Body of pancreas (tissue), 4 donors: ENCODE measurements at regions not wholly inside any gene's neighbourhood (a gene's known extent, or its start where the extent isn't known, plus 50 kb on each side); places are given as distances from the start of the nearest gene placed in this dataset.

Source experiments
- ATAC-seq: fragments of 150-250 bp; one replicate; pipeline ENCODE4 v1.9.1; 2016
- DNase-seq, 4 donors: peaks; one replicate each; pipeline ENCODE4 v3.0.0-alpha.2; 2019
- H3K27ac ChIP-seq, 4 donors: fragments of 200-600 bp; sonication (generic); 1 replicate in 3 of 4; 2 replicates in 1 of 4; pipeline versions ENCODE4 v1.5.1 to v1.6.1; 2016 to 2019; ENCODE audit warnings: mild to moderate bottlenecking in 1 of 4, mixed read lengths in 1 of 4, moderate library complexity in 1 of 4
- H3K27me3 ChIP-seq, 2 donors: fragments of 200-600 bp; sonication (generic); one replicate each; pipeline ENCODE4 v1.6.0; 2016; ENCODE audit warnings: mild to moderate bottlenecking in 1 of 2
- H3K36me3 ChIP-seq, 2 donors: fragments of 200-600 bp; sonication (generic); replicated peaks in 1 of 2; 2 replicates each; pipeline ENCODE4 v1.5.1; 2016; ENCODE audit warnings: low read depth in 2 of 2; ENCODE audit not compliant: insufficient read depth in 1 of 2
- H3K4me1 ChIP-seq: fragments of 200-600 bp; sonication (generic); one replicate; pipeline ENCODE4 v1.6.0; 2016
- H3K4me3 ChIP-seq, 2 donors: fragments of 200-600 bp; sonication (generic); 1 replicate in 1 of 2; 2 replicates in 1 of 2; pipeline ENCODE4 v1.5.1; 2016 to 2019
- H3K9me3 ChIP-seq, 3 donors: fragments of 200-600 bp; sonication (generic); 1 replicate in 2 of 3; 2 replicates in 1 of 3; pipeline ENCODE4 v1.5.1; 2016
- POLR2A ChIP-seq, 3 donors: fragments of 450-650 bp; IDR thresholded peaks; one replicate each; pipeline ENCODE4 v1.6.1; 2016; ENCODE audit warnings: antibody characterized with exemption in 3 of 3, mild to moderate bottlenecking in 2 of 3
- WGBS, 2 donors: methylation state at CpG; one replicate each; pipeline ENCODE4 v1.1.5; 2017; 5-methylcytosine and 5-hydroxymethylcytosine counted together
- intact Hi-C: fragments of 100-400 bp; cut with DNase I; formaldehyde crosslinking; loops from one replicate; pipeline ENCODE4 v1.15.1; 2023
- TF ChIP-seq, protein P1 (sequence below), 7 experiments: fragments of 450-650 bp in 4 of 7; fragments of 200-600 bp in 3 of 7; sonication (generic) in 3 of 7; IDR thresholded peaks; one replicate each; pipeline ENCODE4 v1.5.1; 2016 to 2019; ENCODE audit warnings: antibody characterized with exemption in 7 of 7

DNA sequence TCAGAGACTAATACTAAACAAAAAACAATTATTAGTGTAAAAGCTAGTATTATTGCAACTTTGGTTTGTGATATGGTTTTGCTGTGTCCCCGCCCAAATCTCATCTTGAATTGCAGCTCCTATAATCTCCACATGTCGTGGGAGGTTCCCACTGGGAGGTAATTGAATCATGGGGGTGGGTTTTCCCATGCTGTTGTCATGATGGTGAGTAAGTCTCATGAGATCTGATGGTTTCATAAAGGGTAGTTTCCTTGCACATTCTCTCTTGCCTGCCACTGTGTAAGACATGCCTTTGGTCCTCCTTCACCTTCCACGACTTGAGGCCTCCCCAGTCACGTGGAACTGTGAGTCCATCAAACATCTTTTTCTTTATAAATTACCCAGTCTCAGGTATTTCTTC, 325.9 kb upstream of the DAB2 start:
- intact Hi-C loops: no loop called here
- H3K27ac ChIP-seq: no peak overlapping the region
- DNase-seq (no peak), ATAC-seq (no peak)
- no peaks in the 10 kb centered on the region for H3K36me3 ChIP-seq
- H3K27me3 ChIP-seq: no peaks in the 10 kb centered on the region
- no peak overlapping the region for H3K4me3 ChIP-seq
- TF ChIP-seq POLR2A (IDR thresholded peaks at IDR 0.05): no peak
- TF ChIP-seq, protein P1, sequence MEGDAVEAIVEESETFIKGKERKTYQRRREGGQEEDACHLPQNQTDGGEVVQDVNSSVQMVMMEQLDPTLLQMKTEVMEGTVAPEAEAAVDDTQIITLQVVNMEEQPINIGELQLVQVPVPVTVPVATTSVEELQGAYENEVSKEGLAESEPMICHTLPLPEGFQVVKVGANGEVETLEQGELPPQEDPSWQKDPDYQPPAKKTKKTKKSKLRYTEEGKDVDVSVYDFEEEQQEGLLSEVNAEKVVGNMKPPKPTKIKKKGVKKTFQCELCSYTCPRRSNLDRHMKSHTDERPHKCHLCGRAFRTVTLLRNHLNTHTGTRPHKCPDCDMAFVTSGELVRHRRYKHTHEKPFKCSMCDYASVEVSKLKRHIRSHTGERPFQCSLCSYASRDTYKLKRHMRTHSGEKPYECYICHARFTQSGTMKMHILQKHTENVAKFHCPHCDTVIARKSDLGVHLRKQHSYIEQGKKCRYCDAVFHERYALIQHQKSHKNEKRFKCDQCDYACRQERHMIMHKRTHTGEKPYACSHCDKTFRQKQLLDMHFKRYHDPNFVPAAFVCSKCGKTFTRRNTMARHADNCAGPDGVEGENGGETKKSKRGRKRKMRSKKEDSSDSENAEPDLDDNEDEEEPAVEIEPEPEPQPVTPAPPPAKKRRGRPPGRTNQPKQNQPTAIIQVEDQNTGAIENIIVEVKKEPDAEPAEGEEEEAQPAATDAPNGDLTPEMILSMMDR (IDR thresholded peaks at IDR 0.05): no peak
- WGBS, 2 donors: 89 to 90% methylated on average over 4 of the region's 4 CpGs
- H3K9me3 ChIP-seq: no peaks in the 10 kb centered on the region
- H3K4me1 ChIP-seq: no peaks in the 10 kb centered on the region

DNA sequence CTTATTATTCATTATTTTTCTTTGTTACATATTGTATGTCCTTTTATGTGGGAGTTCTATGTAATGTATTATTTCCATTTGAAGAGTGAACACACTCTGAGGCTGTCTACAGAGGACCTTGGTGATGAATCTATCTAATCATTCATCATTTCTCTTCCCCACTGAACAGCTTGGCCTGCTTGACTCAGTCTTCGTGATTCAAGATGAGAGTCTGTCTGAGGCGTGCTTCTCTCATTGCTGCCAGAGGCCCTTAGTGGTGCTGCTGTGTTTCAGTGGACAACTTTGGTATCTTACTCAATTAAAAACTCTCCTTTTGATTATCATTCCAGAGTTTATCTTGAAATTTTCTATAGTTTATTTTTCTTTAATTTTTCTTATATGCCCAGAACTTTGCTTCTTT, 318.1 kb upstream of the DAB2 start:
- TF ChIP-seq, protein P1 (IDR thresholded peaks at IDR 0.05): no peak
- TF ChIP-seq POLR2A (IDR thresholded peaks at IDR 0.05): no peak
- intact Hi-C loops: no loop called here
- no peaks in the 10 kb centered on the region for H3K9me3 ChIP-seq
- H3K4me1 ChIP-seq: no peaks in the 10 kb centered on the region
- H3K36me3 ChIP-seq: no peaks in the 10 kb centered on the region
- WGBS, 2 donors: 82 to 85% methylated on average over 2 of the region's 2 CpGs
- H3K27ac ChIP-seq: no peak overlapping the region
- no peak for ATAC-seq
- no peaks in the 10 kb centered on the region for H3K27me3 ChIP-seq
- H3K4me3 ChIP-seq: no peak overlapping the region
- DNase-seq: no peak

DNA sequence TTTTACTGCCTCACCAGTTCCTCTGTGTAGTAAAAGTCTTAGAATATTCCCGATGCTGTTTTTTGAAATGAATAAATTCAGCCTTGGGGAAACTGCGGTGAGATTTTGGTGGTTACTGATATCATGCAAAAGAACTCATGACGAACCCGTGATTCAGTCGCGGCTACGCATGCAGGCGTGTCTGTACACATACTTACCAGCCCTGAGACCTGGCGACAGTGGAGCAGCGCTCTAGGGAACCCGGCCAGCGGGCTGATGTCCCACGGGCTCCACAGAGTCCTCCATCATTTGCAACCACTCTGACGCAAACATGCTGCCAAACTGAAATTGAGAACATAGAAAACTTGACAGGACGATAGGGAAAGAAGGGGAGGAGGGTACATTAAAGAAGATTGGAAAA, 315.6 kb upstream of the DAB2 start:
- no peaks in the 10 kb centered on the region for H3K4me1 ChIP-seq
- intact Hi-C loops: no loop called here
- no peaks in the 10 kb centered on the region for H3K9me3 ChIP-seq
- H3K4me3 ChIP-seq: no peak overlapping the region
- H3K36me3 ChIP-seq: no peaks in the 10 kb centered on the region
- DNase-seq (no peak), ATAC-seq (no peak)
- no peaks in the 10 kb centered on the region for H3K27me3 ChIP-seq
- H3K27ac ChIP-seq: no peak overlapping the region
- no peak for TF ChIP-seq POLR2A (IDR thresholded peaks at IDR 0.05)
- TF ChIP-seq, protein P1 (IDR thresholded peaks at IDR 0.05): no peak
- 90 to 91% methylated on average over 15 of the region's 15 CpGs for WGBS, 2 donors

DNA sequence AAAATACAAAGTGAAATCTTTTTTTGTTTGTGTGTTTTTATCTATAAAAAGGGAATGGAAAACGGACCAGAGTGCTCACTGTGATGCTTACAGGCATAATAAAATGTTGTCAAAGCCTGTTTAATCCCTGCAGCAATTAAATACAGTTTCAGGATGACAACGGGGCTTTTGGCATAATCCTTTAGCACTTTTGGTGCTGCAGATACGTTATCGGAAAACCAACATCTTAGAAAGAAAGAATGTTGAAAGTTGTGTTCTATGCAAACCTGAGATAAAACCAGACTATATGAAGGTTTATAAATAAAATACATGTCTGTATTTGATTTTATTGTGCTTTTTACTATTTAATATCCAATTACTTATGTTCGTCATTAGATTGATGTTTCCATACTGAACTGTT, 307.4 kb upstream of the DAB2 start:
- intact Hi-C loops: no loop called here
- Histone ChIP-seq H3K9me3 (no peaks in the 10 kb centered on the region), H3K27ac (no peak overlapping the region), H3K4me3 (no peak overlapping the region), H3K4me1 (no peaks in the 10 kb centered on the region), H3K36me3 (no peaks in the 10 kb centered on the region), H3K27me3 (no peaks in the 10 kb centered on the region)
- no peak for DNase-seq
- 66 to 74% methylated on average over 5 of the region's 5 CpGs for WGBS, 2 donors
- TF ChIP-seq POLR2A (IDR thresholded peaks at IDR 0.05): no peak
- TF ChIP-seq, protein P1 (IDR thresholded peaks at IDR 0.05): no peak
- ATAC-seq: no peak

DNA sequence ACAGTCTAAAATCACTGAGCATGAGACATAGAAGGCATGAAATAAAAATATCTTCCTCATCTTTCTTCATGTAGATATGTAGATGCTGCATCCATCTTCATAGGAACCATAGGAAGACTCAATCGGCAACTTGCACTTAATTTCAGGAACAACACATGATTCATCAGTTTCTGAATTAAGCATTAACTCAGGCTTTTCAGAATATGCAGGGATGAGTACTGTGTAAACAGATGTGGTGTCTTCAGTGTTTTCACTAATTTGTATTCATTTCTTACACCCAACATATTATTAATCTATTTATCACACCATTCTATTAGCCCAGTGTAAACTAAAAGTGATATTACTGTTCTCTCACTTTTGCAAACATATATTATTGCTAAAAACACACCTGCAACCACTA, 305.9 kb upstream of the DAB2 start:
- no peak for DNase-seq
- no peak for ATAC-seq
- Histone ChIP-seq H3K4me3 (no peak overlapping the region), H3K4me1 (no peaks in the 10 kb centered on the region), H3K27ac (no peak overlapping the region), H3K9me3 (no peaks in the 10 kb centered on the region), H3K36me3 (no peaks in the 10 kb centered on the region), H3K27me3 (no peaks in the 10 kb centered on the region)
- intact Hi-C loops: no loop called here
- TF ChIP-seq POLR2A (IDR thresholded peaks at IDR 0.05): no peak
- TF ChIP-seq, protein P1 (IDR thresholded peaks at IDR 0.05): no peak
- 68 to 91% methylated on average over 1 of the region's 1 CpG for WGBS, 2 donors
